DMS153 treated with DMSO at 0.1 percent for 48 hours (cell line): ENCODE measurements at regions not wholly inside any gene's neighbourhood (a gene's known extent, or its start where the extent isn't known, plus 50 kb on each side); places are given as distances from the start of the nearest gene placed in this dataset.

ENCODE experiments used
- DNase-seq: peaks from one replicate; lab custom pipeline; 2025; ENCODE audit not compliant: unreplicated experiment; lab: John Stamatoyannopoulos, UW

- DNase-seq = no peak
Measured at GRCh38 chr2:129760669-129761068, 218.8 kb upstream of the RAB6C start.

DNA sequence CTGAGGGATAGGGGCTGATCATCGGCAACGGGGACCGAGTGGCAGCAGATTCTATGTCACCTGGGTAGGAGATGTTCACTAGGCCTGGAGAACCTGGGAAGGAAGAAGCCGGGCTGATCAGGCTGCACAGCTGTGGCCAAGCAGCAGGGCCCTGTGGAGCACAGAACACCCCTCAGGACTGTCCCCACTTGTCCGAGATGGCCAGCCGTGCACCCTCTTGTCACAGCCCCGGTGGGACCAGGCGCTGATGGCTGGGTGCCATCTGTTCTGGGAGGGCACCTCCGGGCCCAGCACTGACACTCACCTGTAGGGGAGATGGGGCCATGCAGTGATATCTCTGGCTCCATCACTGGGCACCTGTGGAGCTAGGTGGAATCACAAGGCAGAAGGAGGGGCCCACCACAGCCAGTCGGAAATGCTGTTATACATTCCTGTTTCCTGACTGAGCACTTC, 217.9 kb upstream of the RAB6C start:
- DNase-seq = no peak

GRCh38 chr2:129762386-129763189, 216.9 kb upstream of the RAB6C start:
- no peak for DNase-seq

GRCh38 chr2:129763190-129763846, 216.1 kb upstream of the RAB6C start:
- DNase-seq = no peak

DNA sequence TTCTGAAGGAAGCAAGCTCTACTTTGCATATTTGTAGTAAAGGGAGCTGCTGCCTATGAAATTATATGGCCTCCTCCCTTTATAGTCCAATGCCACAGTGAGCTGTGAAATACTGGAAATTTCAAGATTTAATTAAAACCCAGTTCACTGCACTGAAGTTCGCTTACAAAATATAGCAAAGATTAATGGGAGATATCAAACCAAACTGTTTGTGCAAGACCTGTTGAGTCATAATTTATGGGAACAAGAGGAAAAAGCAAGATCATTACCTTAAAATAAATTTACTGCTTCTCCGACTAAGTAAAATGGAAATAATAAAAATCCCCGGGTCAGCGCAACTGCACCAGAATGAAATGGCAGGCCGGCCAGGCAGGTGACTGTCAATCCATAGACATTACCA, 215.5 kb upstream of the RAB6C start:
- no peak for DNase-seq

DNA sequence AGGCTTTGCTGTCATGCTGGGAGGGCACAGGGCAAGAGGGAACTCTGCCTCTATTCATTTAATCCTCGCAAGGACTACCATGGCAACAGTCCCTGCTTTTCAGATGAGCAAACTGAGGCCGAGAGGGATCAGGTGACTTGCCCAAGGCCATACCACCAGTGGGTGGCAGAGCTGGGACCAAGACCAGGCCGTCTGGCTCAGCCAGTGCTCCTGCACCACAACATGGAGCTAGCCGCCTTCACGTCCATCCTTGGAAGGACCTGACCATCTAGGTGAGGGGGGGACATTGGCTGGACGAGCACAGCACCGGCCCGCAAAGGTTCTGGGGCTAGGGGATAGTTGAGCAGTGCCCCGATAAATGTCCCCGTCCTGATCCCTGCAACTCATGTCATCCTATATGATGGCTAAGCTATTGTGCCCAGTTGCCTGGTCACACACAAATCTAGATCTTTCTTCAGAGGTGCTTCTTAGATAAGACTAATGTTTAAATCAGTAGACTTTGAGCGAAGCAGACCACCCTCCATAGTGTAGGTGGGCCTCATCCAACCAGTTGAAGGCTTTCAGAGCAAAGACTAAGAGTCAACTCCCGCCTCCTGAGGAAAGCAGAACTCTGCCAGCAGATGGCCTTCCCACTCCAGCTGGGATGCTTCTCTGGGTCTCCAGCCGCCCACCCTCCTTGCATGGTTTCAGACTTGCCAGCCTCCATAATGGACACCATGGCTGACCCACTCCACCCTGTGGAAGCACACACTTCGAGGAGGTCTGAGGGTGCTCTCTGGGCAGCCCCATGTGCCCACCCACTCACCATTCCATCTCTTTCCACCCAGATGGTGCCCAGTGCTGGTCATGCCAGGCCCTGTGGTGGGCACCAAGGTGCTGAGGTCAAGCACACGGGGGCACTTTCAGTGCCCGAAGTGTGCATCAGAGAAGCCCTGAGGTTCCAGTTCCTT, 214.8 kb upstream of the RAB6C start:
- no peak for DNase-seq

DNA sequence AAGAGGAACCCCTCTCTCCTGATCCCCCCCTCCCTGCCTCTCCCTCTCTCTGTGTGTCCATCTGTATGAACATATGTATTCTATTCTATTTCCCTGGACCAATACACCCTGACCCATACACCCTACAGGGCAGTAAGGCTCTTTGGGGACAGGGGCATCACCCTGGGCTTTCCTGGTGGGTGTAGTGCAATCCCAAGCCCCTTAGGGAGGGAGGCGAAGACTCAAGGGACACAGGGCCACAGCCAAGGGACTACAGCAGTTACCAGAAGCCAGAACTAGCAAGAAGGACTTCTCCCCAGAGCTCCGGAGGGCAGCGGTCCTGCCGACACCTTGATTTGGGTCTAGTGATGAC, 214.2 kb upstream of the RAB6C start:
- no peak for DNase-seq

- no peak for DNase-seq
Measured at GRCh38 chr2:129765678-129766351, 213.7 kb upstream of the RAB6C start.

DNA sequence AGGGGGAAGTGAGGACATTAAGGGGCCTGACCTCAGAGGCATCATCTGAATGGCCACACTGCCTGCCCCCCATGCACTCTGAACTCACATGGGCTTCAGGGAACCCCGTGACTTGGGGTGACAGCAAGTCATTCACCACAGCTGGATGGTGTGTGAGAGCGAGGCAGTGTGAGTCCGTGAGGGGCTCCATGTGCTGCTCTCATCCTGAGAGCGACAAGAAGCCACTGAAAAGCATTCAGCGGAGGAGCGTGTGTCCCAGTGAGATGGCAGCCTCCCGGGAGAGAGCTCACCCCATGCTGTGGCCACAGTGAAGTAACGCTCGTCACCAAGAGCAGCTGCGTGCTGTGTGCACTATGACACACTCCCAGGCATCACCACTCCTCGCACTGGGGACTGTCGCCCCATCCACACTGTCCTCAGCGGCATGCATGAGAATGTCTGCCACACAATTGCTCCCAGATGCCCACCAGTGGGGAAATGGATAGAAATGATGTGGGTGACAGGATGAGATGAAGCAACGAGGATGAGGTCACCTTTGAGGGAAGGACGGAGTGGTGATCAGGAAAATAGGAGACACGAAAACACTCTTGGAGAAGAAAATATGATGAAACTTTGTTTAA, 213.0 kb upstream of the RAB6C start:
- no peak for DNase-seq

DNA sequence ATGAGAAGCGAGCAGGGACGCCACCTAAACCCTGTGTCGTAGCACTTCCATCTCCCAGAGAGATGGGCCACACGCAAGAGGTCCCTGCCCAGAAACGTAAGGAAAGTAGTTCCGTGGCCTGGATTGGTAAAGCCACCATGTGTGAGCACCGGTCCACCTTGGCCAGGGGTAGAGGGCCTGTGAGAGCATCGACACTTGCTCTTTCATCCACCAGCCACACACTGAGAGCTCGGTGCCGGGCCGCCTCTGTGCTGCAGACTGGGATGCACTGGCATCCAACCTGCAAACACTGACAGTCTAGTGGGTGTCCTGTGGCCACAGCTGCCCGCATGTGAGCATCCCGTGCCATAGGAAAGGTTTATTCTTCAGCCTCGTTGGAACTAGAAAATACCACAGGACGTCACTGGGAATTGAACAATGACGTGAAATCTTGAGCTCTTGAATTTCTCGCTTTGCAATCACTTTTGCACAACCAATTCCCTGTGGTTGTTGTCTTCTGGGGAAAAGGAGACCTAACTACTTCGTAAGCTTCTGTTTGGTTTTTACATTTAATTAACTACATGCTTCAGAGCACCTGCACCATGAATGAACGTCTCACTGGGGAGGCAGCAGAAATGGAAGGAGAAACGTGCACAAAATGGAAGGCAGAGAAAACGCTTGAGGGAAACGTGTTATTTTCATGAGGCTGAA, 212.0 kb upstream of the RAB6C start:
- no peak for DNase-seq

- DNase-seq = no peak
Measured at GRCh38 chr2:129768036-129768386, 211.5 kb upstream of the RAB6C start.

GRCh38 chr2:129768485-129769184, 210.8 kb upstream of the RAB6C start:
- no peak for DNase-seq

- DNase-seq = no peak
Measured at GRCh38 chr2:129769185-129769991, 210.1 kb upstream of the RAB6C start.

- DNase-seq = no peak
Measured at GRCh38 chr2:129771418-129772189, 207.9 kb upstream of the RAB6C start.

- DNase-seq = no peak
Measured at GRCh38 chr2:129772190-129772579, 207.3 kb upstream of the RAB6C start.

DNA sequence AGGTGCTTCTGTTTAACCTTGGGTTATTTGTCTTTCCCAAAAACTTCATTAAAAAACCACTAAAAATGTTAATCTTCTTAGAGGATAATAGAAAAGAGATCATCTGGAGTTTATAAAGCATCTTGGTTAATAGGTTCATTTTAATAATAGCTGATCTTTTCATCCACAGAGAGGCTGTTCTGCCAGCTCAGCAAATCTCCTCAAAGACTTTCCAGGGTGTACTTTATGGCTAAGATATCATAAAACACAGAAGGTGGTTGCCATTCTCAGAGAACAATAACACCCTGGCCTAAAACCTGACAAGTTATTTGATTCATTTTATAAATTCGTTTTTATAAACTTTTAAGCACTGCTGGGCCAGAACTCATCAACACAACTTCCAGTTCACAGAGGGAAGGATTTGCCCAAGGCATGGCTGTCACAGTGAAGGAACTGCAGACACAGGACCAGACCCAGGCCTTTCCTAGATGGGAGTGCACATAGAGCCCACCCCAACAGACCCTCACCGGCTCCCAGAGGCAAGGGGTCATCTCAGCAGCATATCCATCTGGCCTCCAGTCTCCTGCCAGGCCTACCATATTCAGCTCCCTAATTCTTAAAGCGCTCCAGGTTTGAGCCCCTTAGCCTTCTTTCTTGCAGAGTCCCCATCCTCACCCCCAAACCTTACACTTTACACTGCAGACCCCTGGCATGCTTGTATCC, 203.4 kb upstream of the RAB6C start:
- DNase-seq = no peak

GRCh38 chr2:129777146-129777545, 202.3 kb upstream of the RAB6C start:
- no peak for DNase-seq
